SK-N-MC (cell line): ENCODE measurements at regions not wholly inside any gene's neighbourhood (a gene's known extent, or its start where the extent isn't known, plus 50 kb on each side); places are given as distances from the start of the nearest gene placed in this dataset.

Experiments used
- EZH2 ChIP-seq: fragments of 200-600 bp; sonication (generic); IDR thresholded peaks from one replicate; pipeline ENCODE4 v1.6.1; 2017; ENCODE audit warnings: antibody characterized with exemption
- POLR2AphosphoS5 ChIP-seq: IDR thresholded peaks from 2 replicates; pipeline ENCODE4 v1.6.1; 2012; ENCODE audit warnings: mild to moderate bottlenecking, low read depth, low read length, borderline replicate concordance

GRCh38 chr6:44672086-44672485, 284.6 kb downstream of the CDC5L start:
- TF ChIP-seq EZH2, result no peak
- no peak for TF ChIP-seq POLR2AphosphoS5
